HG03039 (cell line): ENCODE measurements at regions not wholly inside any gene's neighbourhood (a gene's known extent, or its start where the extent isn't known, plus 50 kb on each side); places are given as distances from the start of the nearest gene placed in this dataset.
"Not testable (repeated sequence)": the region's sequence is repeated elsewhere in the genome, so short reads cannot be mapped to it uniquely, and the experiment has no call there.

ENCODE experiments used
- ATAC-seq: cut with Tn5 transposase; IDR thresholded peaks from one replicate; pipeline ENCODE4 v1.9.1; 2021; ENCODE audit warnings: mild to moderate bottlenecking, moderate library complexity; ENCODE audit not compliant: unreplicated experiment

DNA sequence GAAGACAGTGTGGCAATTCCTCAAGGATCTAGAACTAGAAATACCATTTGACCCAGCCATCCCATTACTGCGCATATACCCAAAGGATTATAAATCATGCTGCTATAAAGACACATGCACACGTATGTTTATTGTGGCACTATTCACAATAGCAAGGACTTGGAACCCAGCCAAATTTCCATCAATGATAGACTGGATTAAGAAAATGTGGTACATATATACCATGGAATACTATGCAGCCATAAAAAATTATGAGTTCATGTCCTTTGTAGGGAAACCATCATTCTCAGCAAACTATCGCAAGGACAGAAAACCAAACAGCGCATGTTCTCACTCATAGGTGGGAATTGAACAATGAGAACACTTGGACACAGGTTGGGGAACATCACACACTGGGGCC is 729.6 kb upstream of the ARPP21 start:
- ATAC-seq = not testable (repeated sequence)

GRCh38 chr3:34919025-34919424 is 720.3 kb upstream of the ARPP21 start:
- no peak for ATAC-seq

DNA sequence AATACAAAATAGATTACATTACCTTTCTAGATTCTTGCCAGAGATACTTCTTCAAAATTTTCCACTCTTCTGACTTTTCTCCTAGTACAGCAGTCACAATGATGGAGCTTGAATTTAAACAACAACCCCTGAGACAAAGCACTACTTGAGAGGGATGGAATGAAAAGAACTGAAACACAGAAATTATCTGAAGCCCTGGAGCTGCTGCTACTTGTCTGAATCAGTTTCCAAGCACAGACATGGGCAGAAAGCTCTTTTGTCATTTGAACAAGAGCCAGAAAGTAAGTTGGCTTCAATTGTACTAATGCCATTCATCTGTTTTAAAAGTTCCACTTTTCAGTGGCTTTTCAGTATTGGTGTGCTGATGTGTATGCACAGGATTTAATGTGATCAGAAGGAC is 718.5 kb upstream of the ARPP21 start:
- ATAC-seq = no peak

- no peak for ATAC-seq
Measured at GRCh38 chr3:34924961-34925360, 714.4 kb upstream of the ARPP21 start.

- ATAC-seq = no peak
Measured at GRCh38 chr3:34925851-34926250, 713.5 kb upstream of the ARPP21 start.

GRCh38 chr3:34929036-34929435 is 710.3 kb upstream of the ARPP21 start:
- no peak for ATAC-seq

DNA sequence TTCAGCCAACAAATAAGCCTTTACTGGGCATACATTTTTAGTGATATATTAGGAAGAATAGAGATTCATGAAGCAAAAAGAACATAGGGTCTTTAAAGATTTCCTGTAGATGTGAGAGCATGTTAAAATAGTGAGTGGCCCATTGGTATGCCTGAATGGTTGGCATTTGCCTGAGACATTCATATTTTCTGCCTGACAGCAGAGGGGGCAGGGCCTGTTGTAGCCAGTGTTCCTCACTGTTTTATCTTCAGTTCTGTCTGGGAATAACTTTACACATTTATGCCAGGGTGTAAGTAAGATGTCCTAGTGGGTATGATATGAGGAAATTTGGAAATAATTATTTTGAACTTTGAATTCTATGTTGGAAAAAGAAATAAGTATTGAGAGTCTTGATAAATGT is 704.7 kb upstream of the ARPP21 start:
- ATAC-seq = no peak

DNA sequence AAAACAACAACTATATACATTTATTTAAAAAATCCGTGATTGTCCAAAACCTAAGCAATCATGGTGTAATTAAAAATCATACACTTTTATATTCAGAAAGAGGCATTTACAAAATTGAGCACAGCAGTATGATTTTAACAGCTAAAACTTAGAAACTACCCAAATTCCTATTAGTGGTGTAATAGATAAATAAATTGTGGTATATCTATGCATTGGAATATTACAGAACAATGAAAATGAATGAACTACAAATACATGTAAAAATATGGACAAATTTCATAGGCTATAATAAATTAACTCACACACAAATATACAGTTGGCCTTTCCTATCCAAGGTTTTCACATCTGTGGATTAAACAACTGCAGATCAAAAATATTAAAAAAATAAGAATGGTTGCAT is 700.5 kb upstream of the ARPP21 start:
- ATAC-seq = no peak

- no peak for ATAC-seq
Measured at GRCh38 chr3:34942256-34942655, 697.1 kb upstream of the ARPP21 start.

DNA sequence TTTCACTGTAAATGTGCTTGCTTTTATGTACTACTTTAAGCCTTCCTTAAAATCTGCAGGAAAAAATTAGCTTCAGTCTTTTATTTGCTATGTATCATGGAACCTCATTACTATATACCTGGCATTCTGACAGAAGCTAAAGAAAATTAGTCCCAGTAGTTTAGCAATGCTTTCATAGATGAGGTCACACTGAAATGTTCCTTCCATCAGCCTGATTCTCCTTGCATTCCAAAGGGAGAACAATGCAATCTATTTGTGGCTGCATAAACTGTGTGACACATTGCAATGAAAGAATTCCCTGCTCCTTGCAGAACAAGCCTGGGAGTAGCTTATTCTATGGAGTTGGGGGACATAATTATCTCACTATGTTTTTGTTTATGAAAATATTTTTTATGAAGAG is 691.5 kb upstream of the ARPP21 start:
- ATAC-seq = no peak

DNA sequence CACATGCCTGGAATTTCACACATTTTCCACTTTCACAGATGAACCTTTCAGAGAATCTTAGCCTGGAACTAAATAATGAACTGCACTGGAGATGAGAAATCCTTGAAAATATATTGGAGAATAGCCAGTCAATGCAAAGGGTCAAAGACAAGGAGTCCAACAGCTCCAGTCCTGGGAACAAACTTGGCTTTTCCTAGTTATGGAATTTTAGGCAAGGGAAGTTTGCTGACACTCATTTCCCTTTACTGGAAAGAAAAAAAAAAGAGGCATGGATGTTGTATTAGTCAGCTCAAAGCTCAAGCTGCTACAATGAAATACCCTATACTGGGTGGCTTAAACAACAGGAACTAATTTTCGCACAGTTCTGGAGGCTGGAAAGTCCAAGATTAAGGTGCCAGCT is 690.8 kb upstream of the ARPP21 start:
- no peak for ATAC-seq

DNA sequence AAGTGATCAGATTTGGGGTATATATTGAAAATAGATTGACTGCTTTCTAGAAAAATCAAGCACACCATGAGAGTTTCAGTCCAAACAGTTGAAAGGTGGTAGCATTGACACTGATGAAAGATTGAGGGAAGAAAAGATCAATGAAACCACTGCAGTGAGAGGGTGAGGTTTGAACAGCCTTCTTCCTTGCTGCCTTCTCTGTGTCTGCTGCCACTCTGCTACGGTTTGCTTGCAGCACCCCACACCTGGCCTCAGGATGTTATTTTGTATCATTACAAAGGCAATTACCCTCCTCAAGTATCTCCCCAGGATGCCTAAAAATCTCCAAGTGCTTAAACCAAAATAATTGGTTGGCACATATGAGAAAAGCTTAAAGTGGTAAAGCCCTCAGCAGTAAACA is 683.6 kb upstream of the ARPP21 start:
- ATAC-seq = no peak

DNA sequence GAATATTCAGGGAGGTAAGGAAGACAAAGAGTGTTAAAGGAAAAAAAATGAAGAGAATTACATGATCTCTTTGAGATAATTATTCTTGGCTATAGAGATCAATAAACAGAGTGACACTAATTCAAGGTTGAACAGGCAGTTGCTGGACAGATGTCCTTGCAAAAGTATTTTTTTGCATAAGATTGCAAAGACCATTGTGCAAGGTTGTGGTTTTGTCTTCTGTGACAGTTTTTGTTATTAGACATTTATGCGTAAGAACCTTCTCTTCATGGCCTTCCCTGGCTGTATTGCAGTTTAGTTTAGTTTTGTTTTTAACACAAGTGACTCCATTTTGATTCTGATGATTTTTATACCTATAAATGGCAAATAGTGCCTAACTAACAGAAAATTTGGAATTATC is 682.8 kb upstream of the ARPP21 start:
- ATAC-seq = no peak

GRCh38 chr3:34957677-34958076 is 681.6 kb upstream of the ARPP21 start:
- ATAC-seq = no peak

- ATAC-seq = no peak
Measured at GRCh38 chr3:34969513-34969912, 669.8 kb upstream of the ARPP21 start.

DNA sequence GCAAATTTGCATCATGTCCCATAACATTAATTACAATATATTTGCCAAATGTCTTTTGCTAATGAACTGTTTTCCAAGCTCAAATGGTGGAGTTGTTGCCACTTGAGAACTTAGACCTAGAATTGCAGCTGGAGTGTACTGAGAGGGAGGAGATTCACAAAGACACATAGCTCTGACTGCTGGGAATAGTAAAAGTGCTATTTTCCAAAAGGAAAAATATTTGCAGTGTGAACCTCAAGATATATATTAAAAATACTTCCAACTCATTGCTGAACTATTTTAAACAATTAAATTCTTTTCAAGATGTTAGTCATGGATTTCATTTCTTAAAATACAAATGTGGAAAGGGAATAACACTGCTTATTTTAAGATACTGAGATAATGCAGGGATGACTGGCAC is 666.8 kb upstream of the ARPP21 start:
- no peak for ATAC-seq

- no peak for ATAC-seq
Measured at GRCh38 chr3:34973586-34973985, 665.7 kb upstream of the ARPP21 start.

DNA sequence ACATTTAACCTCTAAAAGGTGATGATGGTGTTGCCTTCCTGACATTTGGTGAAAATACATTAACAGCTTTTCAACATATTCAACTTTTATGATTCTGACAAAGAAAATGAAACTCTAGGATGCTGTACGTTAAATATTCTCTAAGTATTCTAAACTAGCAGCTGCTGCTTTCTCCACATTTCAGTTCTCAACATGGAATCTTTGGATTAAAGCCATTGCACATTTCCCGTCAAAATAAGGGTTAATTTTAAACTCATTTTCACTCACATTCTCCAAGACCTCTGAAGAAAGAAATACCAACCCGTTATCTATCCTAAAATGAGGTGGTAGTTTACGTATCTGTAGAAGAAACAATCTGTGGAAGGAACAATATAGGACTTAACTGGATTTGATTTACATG is 655.7 kb upstream of the ARPP21 start:
- no peak for ATAC-seq

GRCh38 chr3:34988296-34988695 is 651.0 kb upstream of the ARPP21 start:
- ATAC-seq = no peak

DNA sequence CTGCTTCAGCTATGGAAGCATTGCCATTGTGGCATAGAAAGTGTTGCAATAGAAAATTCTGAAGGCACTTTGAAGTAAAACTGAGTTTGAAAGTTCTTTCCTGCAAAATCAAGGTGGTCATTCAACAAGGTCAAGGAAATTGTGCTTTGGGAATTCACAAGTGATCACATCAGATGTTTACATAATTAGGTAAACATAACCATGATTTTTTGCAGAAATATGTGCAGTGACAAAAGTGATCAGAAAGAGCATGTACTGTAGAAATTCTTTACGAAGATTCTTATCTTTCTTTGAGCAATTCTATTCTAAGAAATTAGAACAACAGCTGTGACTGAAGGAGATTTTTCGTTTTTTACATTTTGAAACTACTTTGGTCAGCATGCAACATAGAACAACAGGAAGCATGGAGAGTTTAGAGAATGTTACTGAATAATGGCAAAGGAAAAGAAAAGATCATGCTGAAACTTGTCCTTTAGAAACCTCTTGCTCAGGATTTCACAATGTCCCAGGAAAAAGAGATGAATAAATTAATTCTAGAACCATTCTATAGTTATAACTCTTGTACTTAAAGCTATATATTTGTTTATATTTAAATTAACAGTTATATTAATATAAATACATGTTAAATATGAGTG is 643.4 kb upstream of the ARPP21 start:
- ATAC-seq = no peak

DNA sequence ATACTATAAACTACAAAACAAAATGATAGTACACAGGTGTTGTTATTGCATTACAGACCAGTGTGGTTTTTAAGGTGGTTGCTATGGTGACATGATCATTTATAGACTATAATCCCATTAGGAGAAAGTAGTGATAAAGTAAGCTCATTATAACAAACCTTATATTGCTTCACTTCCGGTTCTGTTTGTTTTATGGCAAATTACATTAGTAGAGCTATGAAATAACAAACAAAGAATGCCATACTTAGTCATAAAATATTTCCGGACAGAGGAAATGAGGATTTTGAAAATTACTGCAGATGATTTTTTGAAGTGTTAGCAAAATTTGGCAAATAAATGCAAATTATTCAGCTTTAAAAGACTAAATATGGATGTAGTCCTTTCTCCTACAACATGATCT is 640.4 kb upstream of the ARPP21 start:
- ATAC-seq = no peak

DNA sequence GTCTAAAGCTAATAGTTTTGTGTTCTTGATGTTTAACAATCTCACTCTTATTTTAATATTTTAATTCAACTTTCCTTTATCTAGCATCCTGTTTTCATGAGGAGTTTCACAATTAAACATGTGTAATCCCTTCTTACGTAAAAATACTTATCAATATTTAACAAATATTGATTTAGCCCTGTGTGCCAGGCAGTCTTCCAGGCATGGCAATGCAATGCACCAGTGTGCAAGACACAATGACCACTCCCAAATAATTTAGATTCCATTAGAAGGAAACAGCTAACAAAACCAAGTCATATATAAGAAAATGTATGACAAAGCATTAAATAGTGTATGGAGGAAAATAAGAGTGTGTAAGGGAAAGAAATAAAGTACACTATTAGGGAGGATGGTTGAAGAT is 627.1 kb upstream of the ARPP21 start:
- no peak for ATAC-seq

DNA sequence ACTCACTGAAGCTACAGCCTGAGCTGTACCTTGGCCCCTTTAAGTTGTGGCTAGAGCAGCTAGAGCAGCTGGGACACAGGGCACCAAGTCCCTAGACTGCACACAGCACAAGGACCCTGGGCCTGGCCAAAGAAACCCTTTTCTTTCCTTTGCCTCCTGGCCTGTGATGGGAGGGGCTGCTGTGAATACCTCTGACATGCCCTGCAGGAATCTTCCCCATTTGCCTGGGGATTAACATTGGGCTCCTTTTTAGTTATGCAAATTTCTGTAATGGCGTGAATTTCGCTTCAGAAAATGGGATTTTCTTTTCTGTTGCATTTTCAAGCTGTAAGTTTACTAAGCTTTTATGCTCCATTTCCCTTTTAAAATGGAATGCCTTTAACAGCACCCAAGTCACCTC is 611.2 kb upstream of the ARPP21 start:
- ATAC-seq = no peak
